ENCODE measurements at regions not wholly inside any gene's neighbourhood (a gene's known extent, or its start where the extent isn't known, plus 50 kb on each side); places are given as distances from the start of the nearest gene placed in this dataset.

GRCh38 chr12:115308918-115309317 is 624.9 kb upstream of the TBX3 start:
- no peak for TF ChIP-seq CTCF (IDR thresholded peaks at IDR 0.05; ENCODE audit: unreplicated experiment)
- H3K4me1 Mint-ChIP-seq (ENCODE audit: low read depth): peaks cover 2% of the 10 kb centered on the region

GRCh38 chr12:115306380-115306779 is 622.4 kb upstream of the TBX3 start:
- no peak overlapping the region for H3K27ac Mint-ChIP-seq
- H3K4me3 Mint-ChIP-seq (ENCODE audit: low read depth): no peak overlapping the region
- no peaks in the 10 kb centered on the region for H3K9me3 Mint-ChIP-seq (ENCODE audit: low read depth)
- H3K4me1 Mint-ChIP-seq (ENCODE audit: low read depth): peaks cover 2% of the 10 kb centered on the region
- peaks cover 15% of the 10 kb centered on the region for H3K27me3 Mint-ChIP-seq
- no peak for TF ChIP-seq CTCF (IDR thresholded peaks at IDR 0.05; ENCODE audit: unreplicated experiment)
- no peak for DNase-seq (ENCODE audit: low spot score, unreplicated experiment)
- H3K36me3 Mint-ChIP-seq (ENCODE audit: insufficient read depth): no peaks in the 10 kb centered on the region

More at GRCh38 chr12:115308918-115309317, 624.9 kb upstream of the TBX3 start:
- H3K4me3 Mint-ChIP-seq (ENCODE audit: low read depth): no peak overlapping the region
- peaks cover 8% of the 10 kb centered on the region for H3K27me3 Mint-ChIP-seq
- H3K36me3 Mint-ChIP-seq (ENCODE audit: insufficient read depth): no peaks in the 10 kb centered on the region
- no peak overlapping the region for H3K27ac Mint-ChIP-seq
- DNase-seq (ENCODE audit: low spot score, unreplicated experiment): no peak
- no peaks in the 10 kb centered on the region for H3K9me3 Mint-ChIP-seq (ENCODE audit: low read depth)

GRCh38 chr12:115305867-115306266 is 621.9 kb upstream of the TBX3 start:
- Mint-ChIP-seq H3K9me3 (ENCODE audit: low read depth) (no peaks in the 10 kb centered on the region), H3K27ac (no peak overlapping the region), H3K27me3 (peaks cover 15% of the 10 kb centered on the region), H3K36me3 (ENCODE audit: insufficient read depth) (no peaks in the 10 kb centered on the region), H3K4me1 (ENCODE audit: low read depth) (peaks cover 2% of the 10 kb centered on the region), H3K4me3 (ENCODE audit: low read depth) (no peak overlapping the region)
- DNase-seq (ENCODE audit: low spot score, unreplicated experiment): no peak
- TF ChIP-seq CTCF (IDR thresholded peaks at IDR 0.05; ENCODE audit: unreplicated experiment): no peak

- Mint-ChIP-seq H3K36me3 (ENCODE audit: insufficient read depth) (no peaks in the 10 kb centered on the region), H3K4me1 (ENCODE audit: low read depth) (peaks cover 2% of the 10 kb centered on the region), H3K9me3 (ENCODE audit: low read depth) (no peaks in the 10 kb centered on the region), H3K4me3 (ENCODE audit: low read depth) (no peak overlapping the region), H3K27ac (no peak overlapping the region), H3K27me3 (peaks cover 15% of the 10 kb centered on the region)
- TF ChIP-seq CTCF (IDR thresholded peaks at IDR 0.05; ENCODE audit: unreplicated experiment): no peak
- no peak for DNase-seq (ENCODE audit: low spot score, unreplicated experiment)
Observed at GRCh38 chr12:115305275-115305674, 621.3 kb upstream of the TBX3 start.

- DNase-seq (ENCODE audit: low spot score, unreplicated experiment): no peak
- Mint-ChIP-seq H3K27me3 (peaks cover 12% of the 10 kb centered on the region), H3K4me3 (ENCODE audit: low read depth) (no peak overlapping the region), H3K4me1 (ENCODE audit: low read depth) (peaks cover 2% of the 10 kb centered on the region), H3K36me3 (ENCODE audit: insufficient read depth) (no peaks in the 10 kb centered on the region), H3K9me3 (ENCODE audit: low read depth) (no peaks in the 10 kb centered on the region), H3K27ac (no peak overlapping the region)
- no peak for TF ChIP-seq CTCF (IDR thresholded peaks at IDR 0.05; ENCODE audit: unreplicated experiment)
Observed at GRCh38 chr12:115303723-115304309, 619.8 kb upstream of the TBX3 start.
